Right lobe of liver (tissue), 4 donors: ENCODE measurements at regions not wholly inside any gene's neighbourhood (a gene's known extent, or its start where the extent isn't known, plus 50 kb on each side); places are given as distances from the start of the nearest gene placed in this dataset.

ENCODE experiments used
- POLR2A ChIP-seq: fragments of 450-650 bp; IDR thresholded peaks from one replicate; pipeline ENCODE4 v1.6.1; 2017; ENCODE audit warnings: antibody characterized with exemption, mild to moderate bottlenecking
- TF ChIP-seq, protein P1 (sequence below), 4 donors: fragments of 200-600 bp in 3 of 4; fragments of 450-650 bp in 1 of 4; IDR thresholded peaks; one replicate each; pipeline versions ENCODE4 v1.5.1 to v1.8.0; 2016 to 2022; ENCODE audit warnings: antibody characterized with exemption in 4 of 4, mild to moderate bottlenecking in 2 of 4
- donor health status: DM: no; HTN: no; CAD: no.
- donor health status: DM: no; HTN: no; CAD: no.
- donor health status: DM: no; HTN: yes; CAD: no.

DNA sequence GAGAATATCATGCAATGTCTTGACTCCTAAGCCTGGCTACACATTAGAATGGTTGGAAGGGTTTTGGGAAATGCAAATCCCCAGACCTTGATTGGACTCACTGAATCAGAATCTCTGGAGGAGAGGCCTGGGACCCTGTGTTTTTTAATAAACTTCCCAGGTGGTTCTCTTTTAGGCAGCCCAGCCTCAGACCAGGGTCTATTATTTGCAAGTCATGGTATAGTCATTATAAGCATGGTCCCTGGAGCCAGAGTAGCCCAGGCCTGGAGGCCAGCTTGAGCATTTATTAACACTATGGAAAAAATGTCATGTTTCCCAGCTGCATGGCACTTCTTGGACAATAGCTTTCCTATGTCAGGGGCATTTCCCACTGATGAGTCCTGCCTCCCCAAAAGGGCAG is 266.9 kb downstream of the NPIPA8 start:
- TF ChIP-seq, protein P1, sequence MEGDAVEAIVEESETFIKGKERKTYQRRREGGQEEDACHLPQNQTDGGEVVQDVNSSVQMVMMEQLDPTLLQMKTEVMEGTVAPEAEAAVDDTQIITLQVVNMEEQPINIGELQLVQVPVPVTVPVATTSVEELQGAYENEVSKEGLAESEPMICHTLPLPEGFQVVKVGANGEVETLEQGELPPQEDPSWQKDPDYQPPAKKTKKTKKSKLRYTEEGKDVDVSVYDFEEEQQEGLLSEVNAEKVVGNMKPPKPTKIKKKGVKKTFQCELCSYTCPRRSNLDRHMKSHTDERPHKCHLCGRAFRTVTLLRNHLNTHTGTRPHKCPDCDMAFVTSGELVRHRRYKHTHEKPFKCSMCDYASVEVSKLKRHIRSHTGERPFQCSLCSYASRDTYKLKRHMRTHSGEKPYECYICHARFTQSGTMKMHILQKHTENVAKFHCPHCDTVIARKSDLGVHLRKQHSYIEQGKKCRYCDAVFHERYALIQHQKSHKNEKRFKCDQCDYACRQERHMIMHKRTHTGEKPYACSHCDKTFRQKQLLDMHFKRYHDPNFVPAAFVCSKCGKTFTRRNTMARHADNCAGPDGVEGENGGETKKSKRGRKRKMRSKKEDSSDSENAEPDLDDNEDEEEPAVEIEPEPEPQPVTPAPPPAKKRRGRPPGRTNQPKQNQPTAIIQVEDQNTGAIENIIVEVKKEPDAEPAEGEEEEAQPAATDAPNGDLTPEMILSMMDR (IDR thresholded peaks at IDR 0.05): no peak
- TF ChIP-seq POLR2A: no peak
